Fibroblast of lung (primary cell): ENCODE measurements at regions not wholly inside any gene's neighbourhood (a gene's known extent, or its start where the extent isn't known, plus 50 kb on each side); places are given as distances from the start of the nearest gene placed in this dataset.

Experiments
- DNase-seq, 2 donors: peaks; one replicate each; pipeline versions ENCODE4 v3.0.0 to v3.0.0-alpha.2; 2010; ENCODE audit warnings: low read depth in 2 of 2
- H2AFZ ChIP-seq: 2 replicates; pipeline ENCODE4 v1.5.1; 2012; ENCODE audit warnings: low read length, control low read depth, inconsistent platforms
- H3K27ac ChIP-seq: 2 replicates; pipeline ENCODE4 v1.5.1; 2011; ENCODE audit warnings: low read length, control low read depth; ENCODE audit not compliant: insufficient read depth
- H3K27me3 ChIP-seq: 2 replicates; pipeline ENCODE4 v1.5.1; 2011; ENCODE audit warnings: mild to moderate bottlenecking, low read length; ENCODE audit not compliant: control insufficient read depth, insufficient read depth
- H3K36me3 ChIP-seq: 2 replicates; pipeline ENCODE4 v1.5.1; 2011; ENCODE audit warnings: low read length; ENCODE audit not compliant: control insufficient read depth, insufficient read depth
- H3K4me1 ChIP-seq: 2 replicates; pipeline ENCODE4 v1.5.1; 2011; ENCODE audit warnings: low read length; ENCODE audit not compliant: control insufficient read depth, insufficient read depth; ENCODE audit errors: extremely low read depth
- H3K4me2 ChIP-seq: 2 replicates; pipeline ENCODE4 v1.5.1; 2011; ENCODE audit warnings: low read length, control low read depth; ENCODE audit not compliant: insufficient read depth; ENCODE audit errors: extremely low read depth
- H3K4me3 ChIP-seq, 4 experiments: fragments of 200-600 bp in 1 of 4; sonication (generic) in 1 of 4; replicated peaks in 1 of 4; 2 replicates each; pipeline ENCODE4 v1.5.1; 2011 to 2016; ENCODE audit warnings: low read length in 4 of 4, low read depth in 3 of 4, mild to moderate bottlenecking in 3 of 4, control low read depth in 2 of 4, inconsistent platforms in 1 of 4, mixed read lengths in 1 of 4; ENCODE audit not compliant: insufficient read depth in 1 of 4; ENCODE audit errors: control extremely low read depth in 1 of 4
- H3K79me2 ChIP-seq: 2 replicates; pipeline ENCODE4 v1.5.1; 2012; ENCODE audit warnings: mild to moderate bottlenecking, low read length, inconsistent platforms; ENCODE audit not compliant: control insufficient read depth, insufficient read depth
- H3K9ac ChIP-seq: 2 replicates; pipeline ENCODE4 v1.5.1; 2011; ENCODE audit warnings: mild to moderate bottlenecking, low read length, control low read depth; ENCODE audit not compliant: insufficient read depth
- H3K9me3 ChIP-seq: 2 replicates; pipeline ENCODE4 v1.5.1; 2012; ENCODE audit warnings: low read depth, low read length; ENCODE audit not compliant: control insufficient read depth, insufficient read depth
- H4K20me1 ChIP-seq: 2 replicates; pipeline ENCODE4 v1.5.1; 2011; ENCODE audit warnings: low read length; ENCODE audit not compliant: control insufficient read depth, insufficient read depth; ENCODE audit errors: extremely low read depth
- CTCF ChIP-seq, 2 donors: IDR thresholded peaks in 1 of 2; conservative IDR thresholded peaks in 1 of 2; 1 replicate in 1 of 2; 2 replicates in 1 of 2; pipeline ENCODE4 v1.5.1; 2011 to 2012; ENCODE audit warnings: low read length in 2 of 2, control low read depth in 1 of 2, inconsistent platforms in 1 of 2, low read depth in 1 of 2, mild to moderate bottlenecking in 1 of 2
- EZH2 ChIP-seq: IDR thresholded peaks from 2 replicates; pipeline ENCODE4 v1.5.1; 2012; ENCODE audit warnings: low read length, control low read depth, mild to moderate bottlenecking; ENCODE audit errors: missing control alignments

GRCh38 chr12:131463174-131463573 lies 247.7 kb upstream of the SFSWAP start:
- H3K36me3 ChIP-seq: no peaks in the 10 kb centered on the region
- TF ChIP-seq EZH2 (no peak), CTCF (conservative IDR thresholded peaks at IDR 0.05 in 1 of 2, IDR thresholded peaks at IDR 0.05 in 1 of 2; ENCODE audit: low read depth in 1 of 2, low read length in 2 of 2) (no peak)

GRCh38 chr12:131464081-131464480 lies 246.8 kb upstream of the SFSWAP start:
- H3K4me2 ChIP-seq: no peak overlapping the region
- H3K27ac ChIP-seq: no peak overlapping the region

More at GRCh38 chr12:131463174-131463573, 247.7 kb upstream of the SFSWAP start:
- Histone ChIP-seq H3K4me2 (no peak overlapping the region), H2AFZ (no peak overlapping the region), H4K20me1 (no peaks in the 10 kb centered on the region), H3K79me2 (no peaks in the 10 kb centered on the region), H3K4me3 (no peak overlapping the region), H3K27me3 (no peaks in the 10 kb centered on the region), H3K9me3 (no peaks in the 10 kb centered on the region), H3K27ac (no peak overlapping the region), H3K9ac (no peak overlapping the region), H3K4me1 (no peaks in the 10 kb centered on the region)
- no peak for DNase-seq

GRCh38 chr12:131466306-131466705 lies 244.6 kb upstream of the SFSWAP start:
- Histone ChIP-seq H3K27ac (no peak overlapping the region), H3K4me3 (no peak overlapping the region), H3K36me3 (no peaks in the 10 kb centered on the region), H3K27me3 (no peaks in the 10 kb centered on the region), H2AFZ (no peak overlapping the region), H3K4me2 (no peak overlapping the region), H3K9me3 (no peaks in the 10 kb centered on the region), H4K20me1 (no peaks in the 10 kb centered on the region), H3K79me2 (no peaks in the 10 kb centered on the region), H3K9ac (no peak overlapping the region), H3K4me1 (no peaks in the 10 kb centered on the region)
- no peak for TF ChIP-seq CTCF (conservative IDR thresholded peaks at IDR 0.05 in 1 of 2, IDR thresholded peaks at IDR 0.05 in 1 of 2; ENCODE audit: low read depth in 1 of 2, low read length in 2 of 2)
- TF ChIP-seq EZH2: no peak
- no peak for DNase-seq

More at GRCh38 chr12:131464081-131464480, 246.8 kb upstream of the SFSWAP start:
- H3K36me3 ChIP-seq: no peaks in the 10 kb centered on the region
- H3K9ac ChIP-seq: no peak overlapping the region
- no peaks in the 10 kb centered on the region for H3K4me1 ChIP-seq
- no peak overlapping the region for H2AFZ ChIP-seq
- no peaks in the 10 kb centered on the region for H3K27me3 ChIP-seq
- H3K4me3 ChIP-seq: no peak overlapping the region
- DNase-seq: no peak
- H4K20me1 ChIP-seq: no peaks in the 10 kb centered on the region
- H3K79me2 ChIP-seq: no peaks in the 10 kb centered on the region
- no peak for TF ChIP-seq CTCF (conservative IDR thresholded peaks at IDR 0.05 in 1 of 2, IDR thresholded peaks at IDR 0.05 in 1 of 2; ENCODE audit: low read depth in 1 of 2, low read length in 2 of 2)
- TF ChIP-seq EZH2: no peak
- no peaks in the 10 kb centered on the region for H3K9me3 ChIP-seq
